DND-41 (cell line): ENCODE measurements at regions not wholly inside any gene's neighbourhood (a gene's known extent, or its start where the extent isn't known, plus 50 kb on each side); places are given as distances from the start of the nearest gene placed in this dataset.

Experiments used
- EZH2 ChIP-seq: IDR thresholded peaks from 3 replicates; pipeline ENCODE4 v1.6.1; 2012; ENCODE audit warnings: borderline replicate concordance, low read depth, mild to moderate bottlenecking, moderate library complexity, low read length, inconsistent platforms; ENCODE audit not compliant: severe bottlenecking
- TF ChIP-seq, protein P1 (sequence below): IDR thresholded peaks from 2 replicates; pipeline ENCODE4 v1.5.1; 2012; ENCODE audit warnings: borderline replicate concordance, low read length, moderate library complexity, mild to moderate bottlenecking; ENCODE audit not compliant: poor library complexity, severe bottlenecking; ENCODE audit errors: extremely low read depth

DNA sequence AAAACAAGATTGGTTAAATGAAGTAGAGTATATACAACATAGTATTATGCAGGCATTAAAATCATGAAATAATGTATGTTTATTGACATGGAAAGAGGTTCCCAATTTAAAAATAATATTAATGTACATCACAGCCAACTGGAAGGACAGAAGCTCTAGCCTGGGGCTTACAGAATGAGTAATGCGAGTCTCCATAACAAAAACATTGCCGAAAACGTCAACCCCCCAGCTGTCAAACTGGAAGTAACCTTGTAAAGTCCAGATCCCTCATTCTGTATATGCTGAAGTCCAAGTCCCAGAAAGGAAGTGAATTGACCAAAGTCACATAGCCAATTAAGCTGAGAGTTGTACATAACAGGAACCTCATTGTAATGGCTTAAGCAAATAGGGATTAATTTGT, 128.7 kb upstream of the ECI2 start:
- TF ChIP-seq, protein P1, sequence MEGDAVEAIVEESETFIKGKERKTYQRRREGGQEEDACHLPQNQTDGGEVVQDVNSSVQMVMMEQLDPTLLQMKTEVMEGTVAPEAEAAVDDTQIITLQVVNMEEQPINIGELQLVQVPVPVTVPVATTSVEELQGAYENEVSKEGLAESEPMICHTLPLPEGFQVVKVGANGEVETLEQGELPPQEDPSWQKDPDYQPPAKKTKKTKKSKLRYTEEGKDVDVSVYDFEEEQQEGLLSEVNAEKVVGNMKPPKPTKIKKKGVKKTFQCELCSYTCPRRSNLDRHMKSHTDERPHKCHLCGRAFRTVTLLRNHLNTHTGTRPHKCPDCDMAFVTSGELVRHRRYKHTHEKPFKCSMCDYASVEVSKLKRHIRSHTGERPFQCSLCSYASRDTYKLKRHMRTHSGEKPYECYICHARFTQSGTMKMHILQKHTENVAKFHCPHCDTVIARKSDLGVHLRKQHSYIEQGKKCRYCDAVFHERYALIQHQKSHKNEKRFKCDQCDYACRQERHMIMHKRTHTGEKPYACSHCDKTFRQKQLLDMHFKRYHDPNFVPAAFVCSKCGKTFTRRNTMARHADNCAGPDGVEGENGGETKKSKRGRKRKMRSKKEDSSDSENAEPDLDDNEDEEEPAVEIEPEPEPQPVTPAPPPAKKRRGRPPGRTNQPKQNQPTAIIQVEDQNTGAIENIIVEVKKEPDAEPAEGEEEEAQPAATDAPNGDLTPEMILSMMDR, result no peak
- TF ChIP-seq EZH2, result no peak
